ENCODE measurements at regions not wholly inside any gene's neighbourhood (a gene's known extent, or its start where the extent isn't known, plus 50 kb on each side); places are given as distances from the start of the nearest gene placed in this dataset.
"Not testable (repeated sequence)": the region's sequence is repeated elsewhere in the genome, so short reads cannot be mapped to it uniquely, and the experiment has no call there.

DNA sequence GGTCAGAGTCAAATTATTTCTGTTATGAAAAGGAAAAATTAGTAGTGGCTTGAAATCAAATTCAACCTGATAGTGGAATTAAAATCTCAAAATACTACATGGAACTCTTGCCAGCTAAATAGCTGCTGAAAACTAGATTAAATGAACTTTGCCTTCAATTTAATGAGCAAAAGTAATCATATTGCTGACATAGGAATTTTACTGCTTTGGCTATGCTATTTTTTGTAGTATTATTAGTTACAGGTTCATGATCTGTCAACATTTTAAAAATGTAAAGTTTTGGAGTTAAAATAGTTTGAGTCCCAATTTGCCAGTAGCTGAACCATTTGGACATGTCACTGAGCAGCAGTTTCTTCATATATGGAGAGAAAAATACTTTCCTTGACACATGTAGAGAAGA, 81.4 kb downstream of the RERGL start:
- no peak for DNase-seq (ENCODE audit: low read depth)

DNA sequence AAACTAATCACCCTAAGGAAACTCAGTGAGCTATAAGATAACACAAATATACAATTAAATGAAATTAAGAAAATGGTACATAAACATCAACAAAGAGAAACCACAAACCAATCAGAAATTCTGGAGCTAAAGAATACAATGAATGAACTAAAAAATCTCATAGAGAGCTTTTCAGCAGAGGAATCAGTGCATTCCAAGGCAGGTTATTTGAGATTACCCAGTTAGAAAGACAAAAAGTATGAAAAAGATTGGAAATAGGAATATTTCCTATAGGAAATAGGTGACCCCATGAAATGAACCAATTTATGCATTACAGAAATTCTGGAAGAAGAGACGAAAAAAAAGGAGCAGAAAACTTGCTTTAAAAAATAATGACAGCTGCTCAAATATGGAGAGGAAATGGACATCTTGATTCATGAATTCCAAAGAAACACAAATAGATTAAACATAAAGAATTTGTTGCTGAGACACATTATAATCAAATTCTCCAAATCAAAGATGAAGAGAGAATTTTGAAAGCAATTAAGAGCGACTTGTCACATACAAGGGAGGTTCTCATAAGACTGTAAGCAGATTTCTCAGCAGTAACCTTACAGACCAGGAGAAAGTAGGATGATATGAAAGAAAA, 90.7 kb downstream of the RERGL start:
- no peak for DNase-seq (ENCODE audit: low read depth)

DNA sequence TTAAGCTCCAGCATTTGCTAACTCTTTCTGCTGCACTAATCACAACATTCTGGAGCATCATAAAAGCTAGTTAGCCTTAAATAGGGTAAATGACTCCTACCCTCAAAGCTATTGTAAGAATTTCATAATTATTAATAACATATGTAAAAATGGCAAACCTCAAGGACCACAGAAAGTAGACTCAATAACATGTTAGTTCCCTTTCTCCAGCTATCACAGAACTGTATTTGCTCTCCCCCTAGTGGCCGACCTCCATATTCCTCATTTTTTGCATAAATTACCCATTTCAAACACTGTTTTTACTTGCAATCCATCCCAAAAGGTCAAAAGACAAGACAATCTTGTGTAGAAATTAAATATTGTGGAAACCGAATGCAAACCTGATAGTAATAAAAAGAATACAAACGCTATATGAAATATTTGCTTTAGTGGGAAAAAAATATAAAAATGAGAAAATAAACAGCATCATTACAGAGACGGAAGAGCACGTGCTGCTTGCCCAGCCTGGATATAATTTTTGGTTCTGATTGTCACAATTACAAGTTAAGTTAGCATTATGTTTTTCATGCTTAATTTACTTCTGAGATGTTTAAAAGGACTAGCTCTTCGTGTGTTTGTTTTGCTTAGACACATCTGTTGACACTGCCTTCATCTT, 97.9 kb downstream of the RERGL start:
- peak; percentile 58 for DNase-seq (ENCODE audit: low read depth)

DNA sequence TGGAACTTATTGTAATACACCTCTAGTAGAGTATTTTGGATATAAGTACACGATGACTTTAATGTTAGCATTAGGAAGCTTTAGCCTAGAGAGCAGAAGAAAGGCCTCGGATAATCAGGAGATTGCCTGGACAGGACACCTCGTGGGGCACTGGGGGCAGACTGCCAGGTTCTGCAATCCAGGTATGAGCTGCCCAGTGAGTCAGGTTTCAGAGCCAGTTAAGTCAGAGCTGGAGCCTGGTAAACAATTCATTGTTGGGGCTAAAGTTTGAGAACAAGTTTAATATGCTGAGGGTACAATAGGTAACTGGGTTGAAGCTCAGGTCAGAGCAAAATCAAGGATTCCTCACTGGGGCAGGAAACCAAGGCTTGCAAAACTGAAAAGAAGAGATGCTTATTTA, 107.4 kb downstream of the RERGL start:
- no peak for DNase-seq (ENCODE audit: low read depth)

DNA sequence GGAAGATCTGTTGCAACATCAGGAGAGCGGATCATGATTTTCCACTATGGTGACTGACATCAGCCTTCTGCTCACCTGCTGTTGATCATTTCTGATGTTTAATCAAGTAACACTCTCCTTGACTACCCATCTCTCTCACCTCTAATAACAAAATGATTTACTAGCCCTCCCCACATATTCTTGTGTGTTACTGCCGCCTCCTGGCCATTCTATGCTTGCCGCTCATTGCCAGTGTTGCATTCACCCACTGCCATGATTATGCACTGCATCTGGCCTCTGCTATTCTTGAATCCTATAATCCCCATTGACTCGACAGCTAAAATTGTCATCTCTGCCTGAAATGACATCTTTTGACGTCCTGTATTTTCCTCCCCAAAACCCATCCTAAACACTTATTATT, 113.8 kb downstream of the RERGL start:
- DNase-seq (ENCODE audit: low read depth), result no peak

DNA sequence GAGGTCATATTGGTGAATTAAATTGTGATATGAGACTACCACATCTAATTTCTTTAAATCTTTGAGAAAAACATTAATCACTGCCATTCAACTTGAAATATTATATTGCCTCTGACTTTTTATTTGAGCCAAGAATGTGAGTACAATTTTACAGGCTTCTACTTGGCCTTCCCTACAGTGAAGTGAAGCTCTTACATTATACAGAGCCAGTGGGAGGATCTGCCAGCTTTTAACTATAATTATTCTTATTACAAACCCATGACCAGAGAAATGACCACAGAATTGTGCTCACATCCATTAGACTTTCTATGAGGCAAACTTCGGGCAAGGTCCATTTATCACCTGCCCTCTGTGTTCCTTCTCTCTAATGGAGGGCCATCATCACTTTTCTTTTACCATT, 114.2 kb downstream of the RERGL start:
- DNase-seq (ENCODE audit: low read depth), result no peak

DNA sequence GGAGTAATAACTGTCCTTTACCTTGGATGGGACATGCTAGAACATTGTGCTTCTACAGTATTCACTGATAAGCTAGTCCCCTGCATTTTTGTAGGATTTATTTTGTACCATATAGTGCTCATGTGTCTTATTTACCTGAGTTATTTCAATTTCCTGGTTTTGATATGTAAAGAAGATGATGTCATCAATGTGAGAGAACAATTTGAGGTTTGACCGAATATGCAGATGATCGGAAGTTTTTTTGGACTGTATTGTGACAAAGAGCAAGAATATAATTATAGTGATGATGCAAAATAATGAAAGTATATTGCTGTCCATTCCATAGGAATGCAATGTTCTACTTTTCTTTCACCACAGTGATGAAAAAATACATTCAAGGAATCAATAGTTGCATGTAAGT, 114.8 kb downstream of the RERGL start:
- no peak for DNase-seq (ENCODE audit: low read depth)

- DNase-seq (ENCODE audit: low read depth), result no peak
These were observed 118.1 kb downstream of the RERGL start for GRCh38 chr12:17971850-17972249.

DNA sequence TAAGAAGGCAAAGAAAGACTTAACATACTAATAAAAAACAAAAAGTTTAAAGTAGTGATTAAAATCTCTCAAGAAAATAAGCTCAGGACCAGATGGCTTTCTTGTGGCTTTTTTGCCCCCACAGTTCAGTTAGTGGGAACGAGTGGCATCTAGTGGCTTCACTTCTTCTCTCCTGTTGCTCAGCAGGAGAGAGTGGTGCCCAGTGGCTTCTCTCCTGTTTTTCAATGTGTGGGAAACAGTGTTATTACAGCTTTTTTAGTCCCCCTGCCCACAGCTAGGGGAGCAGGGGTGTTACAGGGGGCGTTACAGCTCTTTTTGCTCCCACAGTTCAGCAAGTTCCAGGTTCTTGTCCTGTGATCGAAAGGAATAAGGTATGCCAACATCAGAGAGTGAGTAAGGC, 135.2 kb downstream of the RERGL start:
- DNase-seq (ENCODE audit: low read depth), result no peak

DNA sequence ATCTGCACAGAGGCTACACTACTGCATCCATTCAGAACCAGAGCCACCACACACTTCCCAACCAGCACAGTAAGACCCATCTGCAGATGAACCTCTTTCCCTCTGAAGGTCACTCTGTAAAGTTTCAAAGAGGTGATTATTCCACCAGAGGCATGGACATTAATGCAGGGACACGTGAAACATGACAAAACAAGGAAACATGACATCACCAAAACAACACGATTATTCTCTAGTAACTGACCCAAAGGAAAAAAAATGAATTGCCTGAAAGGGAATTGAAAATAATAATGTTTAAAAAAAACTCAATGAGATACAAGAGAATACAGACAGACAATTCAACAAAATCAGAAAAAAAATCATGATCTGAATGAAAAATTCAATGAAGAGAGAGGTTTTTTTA, 139.1 kb downstream of the RERGL start:
- DNase-seq (ENCODE audit: low read depth), result no peak

GRCh38 chr12:17949558-17950141, 140.3 kb downstream of the RERGL start:
- no peak for DNase-seq (ENCODE audit: low read depth)

DNA sequence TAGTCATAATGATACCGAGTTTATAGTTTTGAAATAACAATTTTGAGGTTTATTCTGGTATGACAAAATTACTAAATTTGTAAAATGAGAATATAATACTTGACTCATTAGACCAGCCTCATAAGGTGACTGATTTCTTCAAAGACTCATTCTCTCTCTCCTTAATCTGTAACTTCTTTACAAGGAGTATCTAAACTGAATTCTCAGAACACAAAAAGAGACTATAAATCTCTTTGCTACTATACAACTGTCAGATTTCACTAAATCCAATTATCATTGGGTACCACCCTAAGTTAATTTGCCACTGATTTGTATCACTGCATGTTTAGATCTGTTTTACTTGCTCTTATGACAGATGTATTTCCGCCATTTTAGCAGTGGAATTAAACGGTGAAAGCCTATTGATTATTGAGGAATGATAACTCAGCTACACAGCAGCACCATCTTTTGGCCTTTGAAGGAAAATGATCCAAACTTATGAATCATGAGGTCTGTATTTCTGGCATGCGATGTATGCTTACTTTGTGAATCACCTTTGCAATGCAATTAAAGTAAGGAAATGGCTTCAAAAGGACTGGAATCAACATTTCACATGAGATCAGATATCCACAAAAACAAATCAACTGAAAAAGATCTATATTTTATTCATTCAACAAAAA, 161.2 kb downstream of the RERGL start:
- peak; percentile 14 for DNase-seq (ENCODE audit: low read depth)

DNA sequence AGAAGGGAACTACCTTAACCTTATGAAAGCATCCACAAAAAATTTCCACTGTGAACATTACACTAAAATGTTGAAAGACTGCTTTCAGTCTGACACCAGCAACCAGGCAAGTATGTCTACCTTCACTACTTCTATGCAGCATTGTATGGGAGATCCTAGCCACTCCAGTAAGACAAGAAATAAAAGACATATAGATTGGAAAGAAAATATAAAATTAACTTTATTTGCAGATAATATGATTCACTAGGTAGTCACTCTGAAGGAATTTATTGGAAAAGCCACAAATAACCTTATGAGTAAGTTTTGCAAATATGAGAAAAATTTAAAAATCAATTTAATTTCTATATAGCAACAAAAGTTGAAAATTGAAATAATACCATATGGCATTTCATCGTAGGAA, 172.0 kb downstream of the RERGL start:
- DNase-seq (ENCODE audit: low read depth), result no peak

- no peak for DNase-seq (ENCODE audit: low read depth)
These were observed 205.4 kb downstream of the RERGL start for GRCh38 chr12:17884581-17884980.

- no peak for DNase-seq (ENCODE audit: low read depth)
These were observed 211.3 kb downstream of the RERGL start for GRCh38 chr12:17878714-17879113.

GRCh38 chr12:17875230-17875629, 214.8 kb downstream of the RERGL start:
- no peak for DNase-seq (ENCODE audit: low read depth)

GRCh38 chr12:17866802-17867201, 223.2 kb downstream of the RERGL start:
- DNase-seq (ENCODE audit: low read depth), result no peak

DNA sequence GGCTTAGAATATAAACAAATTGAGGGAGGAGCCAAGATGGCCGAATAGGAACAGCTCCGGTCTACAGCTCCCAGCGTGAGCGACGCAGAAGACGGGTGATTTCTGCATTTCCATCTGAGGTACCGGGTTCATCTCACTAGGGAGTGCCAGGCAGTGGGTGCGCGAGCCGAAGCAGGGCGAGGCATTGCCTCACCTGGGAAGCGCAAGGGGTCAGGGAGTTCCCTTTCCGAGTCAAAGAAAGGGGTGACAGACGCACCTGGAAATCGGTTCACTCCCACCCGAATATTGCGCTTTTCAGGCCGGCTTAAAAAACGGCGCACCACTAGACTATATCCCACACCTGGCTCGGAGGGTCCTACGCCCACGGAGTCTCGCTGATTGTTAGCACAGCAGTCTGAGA, 234.4 kb downstream of the RERGL start:
- not testable (repeated sequence) for DNase-seq (ENCODE audit: low read depth)

GRCh38 chr12:17853054-17853453, 236.9 kb downstream of the RERGL start:
- DNase-seq (ENCODE audit: low read depth), result no peak

- no peak for DNase-seq (ENCODE audit: low read depth)
These were observed 248.5 kb downstream of the RERGL start for GRCh38 chr12:17841496-17841895.

GRCh38 chr12:17829813-17830212, 260.2 kb downstream of the RERGL start:
- no peak for DNase-seq (ENCODE audit: low read depth)

- no peak for DNase-seq (ENCODE audit: low read depth)
These were observed 271.1 kb downstream of the RERGL start for GRCh38 chr12:17818931-17819330.

GRCh38 chr12:17810399-17810798, 279.6 kb downstream of the RERGL start:
- DNase-seq (ENCODE audit: low read depth), result no peak
